ENCODE measurements at regions not wholly inside any gene's neighbourhood (a gene's known extent, or its start where the extent isn't known, plus 50 kb on each side); places are given as distances from the start of the nearest gene placed in this dataset.

- TF ChIP-seq EZH2 (IDR thresholded peaks at IDR 0.05; ENCODE audit: low read depth, low read length, severe bottlenecking) = no peak
- no peak for TF ChIP-seq ATF3 (IDR thresholded peaks at IDR 0.05; ENCODE audit: insufficient read depth, low read depth, low read length)
- TF ChIP-seq TAF1 (IDR thresholded peaks at IDR 0.05; ENCODE audit: low read depth, low read length) = no peak
- TF ChIP-seq TCF12 (IDR thresholded peaks at IDR 0.05; ENCODE audit: low read depth, low read length) = no peak
- no peak for TF ChIP-seq TBP (IDR thresholded peaks at IDR 0.05; ENCODE audit: low read depth, low read length)
- TF ChIP-seq CTBP2 (IDR thresholded peaks at IDR 0.05; ENCODE audit: borderline replicate concordance, insufficient read depth, insufficient read length, low read length) = no peak
- TF ChIP-seq HDAC6 (IDR thresholded peaks at IDR 0.05; ENCODE audit: low read depth, low read length) = no peak
These were observed 221.9 kb downstream of the SLC38A4 start (continued) for GRCh38 chr12:46603776-46604456.
